GM23248 (cell line): ENCODE measurements at regions not wholly inside any gene's neighbourhood (a gene's known extent, or its start where the extent isn't known, plus 50 kb on each side); places are given as distances from the start of the nearest gene placed in this dataset.

Source experiments
- EZH2 ChIP-seq: fragments of 200-600 bp; sonication (generic); IDR thresholded peaks from 2 replicates; pipeline ENCODE4 v1.6.1; 2018; ENCODE audit warnings: antibody characterized with exemption, mild to moderate bottlenecking; ENCODE audit not compliant: insufficient read depth, poor library complexity, severe bottlenecking
- EZH2phosphoT487 ChIP-seq: fragments of 200-600 bp; sonication (generic); IDR thresholded peaks from 2 replicates; pipeline ENCODE4 v1.6.1; 2018; ENCODE audit warnings: antibody characterized with exemption, moderate library complexity, mild to moderate bottlenecking, low read depth; ENCODE audit not compliant: insufficient read depth

GRCh38 chr2:62440281-62440946 lies 65.6 kb downstream of the TMEM17 start:
- no peak for TF ChIP-seq EZH2
- no peak for TF ChIP-seq EZH2phosphoT487
